Fibroblast of upper back skin (primary cell): ENCODE measurements at regions not wholly inside any gene's neighbourhood (a gene's known extent, or its start where the extent isn't known, plus 50 kb on each side); places are given as distances from the start of the nearest gene placed in this dataset.
A peak's percentile ranks its signal among the peaks of the same experiment; 100 is the strongest.
"Not testable (repeated sequence)": the region's sequence is repeated elsewhere in the genome, so short reads cannot be mapped to it uniquely, and the experiment has no call there.

Experiments used
- DNase-seq: peaks from one replicate; pipeline ENCODE4 v3.0.0-alpha.2; 2013

GRCh38 chr1:199901341-199901740 is 126.2 kb upstream of the NR5A2 start:
- DNase-seq, result no peak

- DNase-seq, result no peak
Measured at GRCh38 chr1:199907361-199907760, 120.1 kb upstream of the NR5A2 start.

- DNase-seq, result peak; percentile 13
Measured at GRCh38 chr1:199909137-199909536, 118.4 kb upstream of the NR5A2 start.

GRCh38 chr1:199913318-199913717 is 114.2 kb upstream of the NR5A2 start:
- DNase-seq, result no peak

- no peak for DNase-seq
Measured at GRCh38 chr1:199914546-199914945, 113.0 kb upstream of the NR5A2 start.

- no peak for DNase-seq
Measured at GRCh38 chr1:199918196-199918769, 109.2 kb upstream of the NR5A2 start.

GRCh38 chr1:199920635-199921034 is 106.9 kb upstream of the NR5A2 start:
- DNase-seq, result no peak

GRCh38 chr1:199929556-199929955 is 98.0 kb upstream of the NR5A2 start:
- DNase-seq, result no peak

- DNase-seq, result not testable (repeated sequence)
Measured at GRCh38 chr1:199930067-199930466, 97.4 kb upstream of the NR5A2 start.

- peak; percentile 37 for DNase-seq
Measured at GRCh38 chr1:199931666-199932377, 95.7 kb upstream of the NR5A2 start.

GRCh38 chr1:199932462-199932861 is 95.0 kb upstream of the NR5A2 start:
- DNase-seq, result no peak

GRCh38 chr1:199936441-199936840 is 91.1 kb upstream of the NR5A2 start:
- DNase-seq, result no peak

GRCh38 chr1:199937161-199937560 is 90.3 kb upstream of the NR5A2 start:
- DNase-seq, result no peak

- DNase-seq, result no peak
Measured at GRCh38 chr1:199937661-199938060, 89.8 kb upstream of the NR5A2 start.

- DNase-seq, result no peak
Measured at GRCh38 chr1:199944986-199945385, 82.5 kb upstream of the NR5A2 start.

GRCh38 chr1:199945591-199945990 is 81.9 kb upstream of the NR5A2 start:
- no peak for DNase-seq

GRCh38 chr1:199946305-199947155 is 81.0 kb upstream of the NR5A2 start:
- DNase-seq, result no peak

GRCh38 chr1:199948587-199949280 is 78.8 kb upstream of the NR5A2 start:
- peak; percentile 12 for DNase-seq

GRCh38 chr1:199951005-199951404 is 76.5 kb upstream of the NR5A2 start:
- DNase-seq, result not testable (repeated sequence)

GRCh38 chr1:199953651-199954050 is 73.9 kb upstream of the NR5A2 start:
- DNase-seq, result no peak

GRCh38 chr1:199954699-199955098 is 72.8 kb upstream of the NR5A2 start:
- peak; percentile 11 for DNase-seq

GRCh38 chr1:199955235-199955634 is 72.3 kb upstream of the NR5A2 start:
- DNase-seq, result no peak

- no peak for DNase-seq
Measured at GRCh38 chr1:199956005-199956404, 71.5 kb upstream of the NR5A2 start.
